Choroid plexus epithelial cell (primary cell): ENCODE measurements at regions not wholly inside any gene's neighbourhood (a gene's known extent, or its start where the extent isn't known, plus 50 kb on each side); places are given as distances from the start of the nearest gene placed in this dataset.

Source experiments
- DNase-seq: peaks from one replicate; pipeline ENCODE4 v3.0.0-alpha.2; 2010; ENCODE audit warnings: low read depth
- H3K4me3 ChIP-seq: 2 replicates; pipeline ENCODE4 v1.5.1; 2011; ENCODE audit warnings: low read depth, mild to moderate bottlenecking, control low read depth, low read length, moderate library complexity
- CTCF ChIP-seq: conservative IDR thresholded peaks from 2 replicates; pipeline ENCODE4 v1.5.1; 2011; ENCODE audit warnings: low read depth, mild to moderate bottlenecking, control low read depth, inconsistent platforms, low read length, moderate library complexity

DNA sequence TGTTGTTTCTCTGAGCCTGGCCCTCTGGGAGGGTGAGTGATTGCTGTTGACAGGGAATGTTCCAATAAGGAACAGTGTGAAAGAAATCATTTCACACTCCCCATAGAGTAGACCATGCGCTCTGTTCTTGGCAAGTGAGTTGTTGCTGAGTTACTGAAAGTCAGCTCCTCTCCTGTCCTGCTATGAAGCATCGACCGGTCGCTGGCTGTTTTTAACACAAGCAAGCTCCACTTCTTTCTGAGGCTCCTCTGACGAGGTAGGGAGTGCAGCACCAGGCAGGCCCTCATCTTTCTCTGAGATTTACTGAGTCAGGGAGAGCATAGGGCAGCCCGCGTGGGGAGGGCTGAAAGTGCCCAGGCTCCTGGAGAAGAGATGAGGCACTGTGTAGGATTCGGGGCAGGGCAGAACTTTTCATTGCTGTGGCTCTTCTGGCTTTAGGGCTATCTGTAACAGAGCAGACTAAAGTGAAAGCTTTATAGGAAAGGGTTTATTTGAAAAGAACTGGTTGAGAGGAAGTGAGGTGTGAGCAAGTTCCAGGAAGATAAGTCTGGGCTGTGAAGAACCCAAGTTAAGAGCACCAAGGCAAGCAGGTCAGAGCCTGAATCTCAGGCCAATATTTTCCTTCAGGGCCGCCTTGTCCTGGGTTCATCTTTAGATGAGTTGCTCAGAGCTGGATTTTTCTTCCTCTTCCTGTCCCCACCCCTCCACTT, 332.2 kb downstream of the CCSER2 start:
- no peak for DNase-seq
- H3K4me3 ChIP-seq: no peak overlapping the region
- no peak for TF ChIP-seq CTCF

- no peak for TF ChIP-seq CTCF
- no peak overlapping the region for H3K4me3 ChIP-seq
- no peak for DNase-seq
Measured at GRCh38 chr10:84665211-84665610, 336.8 kb downstream of the CCSER2 start.

DNA sequence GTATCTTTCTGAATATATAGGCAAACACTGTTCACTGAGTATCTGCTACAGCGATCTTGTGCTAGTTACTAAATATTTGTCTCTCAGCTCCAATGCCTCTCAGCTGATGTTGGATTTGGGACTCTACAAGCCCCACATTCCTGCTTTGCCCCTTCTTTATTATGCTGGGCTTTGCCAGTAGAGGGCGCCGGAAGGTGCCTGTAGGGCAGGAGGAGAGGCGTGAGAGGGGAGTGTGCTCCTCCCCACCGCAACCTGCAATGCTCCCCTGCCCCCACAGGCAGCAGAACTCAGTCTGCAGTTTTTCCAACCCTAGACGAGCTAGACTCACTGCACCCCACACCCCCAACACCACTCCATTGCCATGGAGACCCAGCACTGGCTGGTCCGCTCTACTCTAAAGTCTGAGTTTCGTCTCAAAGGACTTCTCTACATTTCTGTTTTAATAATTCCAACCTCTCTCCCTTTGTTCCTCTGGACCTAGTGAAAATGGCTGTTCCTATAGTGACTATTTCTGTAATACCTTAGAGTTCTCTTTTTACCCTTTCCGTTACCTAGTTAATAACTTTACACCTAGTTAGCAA, 337.6 kb downstream of the CCSER2 start:
- DNase-seq: no peak
- no peak overlapping the region for H3K4me3 ChIP-seq
- TF ChIP-seq CTCF: peak; percentile 22

GRCh38 chr10:84668186-84668763, 339.9 kb downstream of the CCSER2 start:
- no peak for DNase-seq
- no peak overlapping the region for H3K4me3 ChIP-seq
- no peak for TF ChIP-seq CTCF

GRCh38 chr10:84675060-84675459, 346.7 kb downstream of the CCSER2 start:
- no peak for DNase-seq
- H3K4me3 ChIP-seq: no peak overlapping the region
- TF ChIP-seq CTCF: no peak

GRCh38 chr10:84676536-84676935, 348.1 kb downstream of the CCSER2 start:
- no peak for TF ChIP-seq CTCF
- no peak for DNase-seq
- no peak overlapping the region for H3K4me3 ChIP-seq
